Stimulated activated CD8-positive, alpha-beta memory T cell treated with anti-CD3 and anti-CD28 coated beads, Interleukin-7, amount 100 ng/mL, for 24 hours (primary cell): ENCODE measurements at regions not wholly inside any gene's neighbourhood (a gene's known extent, or its start where the extent isn't known, plus 50 kb on each side); places are given as distances from the start of the nearest gene placed in this dataset.

Experiments
- DNase-seq: peaks from one replicate; pipeline ENCODE4 v3.0.0-alpha.2; 2020; ENCODE audit warnings: low read depth

DNA sequence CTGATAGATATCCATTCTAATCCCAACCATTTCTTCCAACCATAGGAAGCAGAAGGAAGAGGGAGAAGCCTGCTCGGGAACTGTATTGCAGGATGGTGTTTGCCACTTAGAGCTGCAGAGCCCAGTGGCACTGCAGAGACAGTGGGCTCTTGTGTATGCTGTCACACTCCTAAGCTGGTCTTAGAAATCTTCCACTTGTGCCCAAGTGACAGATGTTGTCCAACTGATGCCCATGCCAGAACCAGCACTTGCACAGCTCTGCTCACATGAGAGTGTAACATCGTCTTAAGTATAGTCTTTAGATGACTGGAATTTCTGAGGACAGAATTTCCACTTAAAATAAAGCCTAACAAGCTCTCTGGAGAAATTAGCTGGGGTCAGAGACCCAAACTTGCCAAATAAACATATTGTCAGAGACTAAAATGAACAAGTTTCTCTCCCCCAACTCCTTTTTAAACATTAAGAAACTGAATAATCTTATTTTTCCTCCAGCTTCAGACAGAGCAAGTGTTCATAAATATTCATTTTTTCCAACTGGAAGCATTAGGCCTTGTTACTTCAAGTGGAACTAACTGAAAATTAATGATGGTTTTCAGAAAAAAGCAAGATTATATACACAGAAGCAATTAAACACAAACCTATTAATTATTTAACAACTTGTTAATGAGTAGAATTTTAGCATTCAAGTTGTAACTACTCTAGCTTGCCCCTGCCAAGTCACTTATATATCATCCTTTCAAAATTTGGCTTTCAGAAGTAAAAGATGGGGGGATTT lies 577.3 kb downstream of the AJAP1 start:
- no peak for DNase-seq

GRCh38 chr1:5227114-5227513 lies 572.7 kb downstream of the AJAP1 start:
- no peak for DNase-seq

DNA sequence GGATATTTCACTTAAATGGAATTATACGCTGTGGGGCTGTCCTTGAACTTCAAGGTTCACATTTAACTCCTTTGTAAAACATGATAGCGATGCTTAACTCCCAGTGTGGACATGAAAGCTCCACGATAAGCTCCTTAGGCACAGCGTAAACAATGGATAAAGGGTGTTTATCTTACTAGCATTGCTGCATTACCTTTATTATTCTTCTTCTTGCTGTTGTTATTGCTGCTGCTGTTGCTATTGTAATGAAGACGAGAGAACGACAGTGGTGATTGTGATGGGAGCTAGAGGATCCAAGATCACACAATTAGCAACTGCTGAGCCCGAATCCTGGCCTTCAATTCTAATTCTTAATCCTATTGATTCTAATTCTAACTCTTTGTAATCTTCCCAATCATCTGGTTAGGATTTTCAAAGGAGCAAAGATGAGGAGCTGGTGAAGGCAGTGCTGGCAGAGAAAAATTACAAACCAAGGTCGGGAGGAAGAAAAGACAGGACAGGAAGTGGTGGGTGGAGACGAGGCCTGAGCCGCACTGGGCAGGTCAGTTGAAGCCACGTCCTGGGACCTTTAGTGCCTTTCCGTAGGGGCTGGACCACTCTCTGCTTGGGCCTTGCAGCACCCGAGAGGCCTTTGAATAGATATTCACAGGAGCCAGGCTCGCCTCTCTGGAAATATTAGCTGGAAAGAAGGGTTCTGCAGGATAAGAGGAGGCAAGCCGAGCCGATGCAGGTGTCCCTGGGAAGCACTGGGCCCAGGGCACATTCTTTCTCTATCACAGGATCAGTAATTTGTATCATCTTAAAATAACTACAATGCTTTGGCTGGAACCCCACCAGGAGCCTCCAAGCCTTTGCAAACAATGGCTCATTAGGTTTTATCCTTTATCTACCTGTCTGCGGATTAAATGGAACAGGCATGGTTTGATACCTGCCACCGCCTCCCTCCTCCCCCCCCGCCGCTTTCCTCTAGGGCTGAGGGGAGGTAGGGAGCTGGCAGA lies 571.6 kb downstream of the AJAP1 start:
- DNase-seq: no peak

DNA sequence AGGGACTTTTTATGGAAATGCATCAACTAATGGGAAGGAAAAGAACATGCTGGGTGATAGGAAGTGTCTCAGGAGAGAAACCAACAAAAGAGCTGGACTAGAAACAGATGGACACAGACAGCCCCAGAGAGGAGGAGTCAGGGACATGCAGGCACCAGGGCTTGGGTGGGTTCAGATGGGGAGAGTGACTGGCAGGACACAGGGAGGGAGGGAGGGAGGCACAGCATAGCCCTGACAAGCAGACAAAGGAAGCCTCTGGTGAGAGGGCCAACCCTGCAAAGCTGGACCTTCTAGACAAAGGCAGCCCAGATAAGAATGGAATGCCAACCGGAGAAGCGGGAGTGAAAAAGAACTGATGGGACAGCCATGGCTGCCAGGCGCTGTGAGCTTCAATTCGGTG lies 568.8 kb downstream of the AJAP1 start:
- DNase-seq: no peak

DNA sequence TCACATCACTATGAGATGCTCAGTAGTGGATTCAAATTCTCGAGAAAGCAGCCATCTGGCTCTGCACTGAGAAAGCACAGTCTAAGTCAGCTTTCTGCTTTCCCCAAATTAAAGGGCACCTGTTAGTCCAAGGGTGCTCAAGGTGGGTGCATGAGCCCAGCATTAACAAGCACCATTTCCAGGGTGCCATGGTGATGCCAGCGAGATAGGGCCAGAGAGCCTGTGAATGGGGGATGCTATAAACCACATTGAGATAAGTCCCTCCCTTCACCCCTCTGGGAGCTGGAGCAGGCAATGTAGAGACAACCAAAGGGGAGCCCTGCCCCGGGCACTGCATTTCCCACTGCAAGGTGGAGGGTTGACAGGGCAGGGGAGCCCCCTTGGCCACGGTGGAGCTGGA lies 568.2 kb downstream of the AJAP1 start:
- DNase-seq: no peak

- no peak for DNase-seq
These were observed 567.0 kb downstream of the AJAP1 start for GRCh38 chr1:5221451-5221850.

GRCh38 chr1:5220821-5221220 lies 566.4 kb downstream of the AJAP1 start:
- DNase-seq: no peak

- DNase-seq: no peak
These were observed 566.0 kb downstream of the AJAP1 start for GRCh38 chr1:5220421-5220820.

GRCh38 chr1:5200006-5200405 lies 545.6 kb downstream of the AJAP1 start:
- no peak for DNase-seq

GRCh38 chr1:5198328-5198727 lies 543.9 kb downstream of the AJAP1 start:
- no peak for DNase-seq

- no peak for DNase-seq
These were observed 537.1 kb downstream of the AJAP1 start for GRCh38 chr1:5191470-5191869.

DNA sequence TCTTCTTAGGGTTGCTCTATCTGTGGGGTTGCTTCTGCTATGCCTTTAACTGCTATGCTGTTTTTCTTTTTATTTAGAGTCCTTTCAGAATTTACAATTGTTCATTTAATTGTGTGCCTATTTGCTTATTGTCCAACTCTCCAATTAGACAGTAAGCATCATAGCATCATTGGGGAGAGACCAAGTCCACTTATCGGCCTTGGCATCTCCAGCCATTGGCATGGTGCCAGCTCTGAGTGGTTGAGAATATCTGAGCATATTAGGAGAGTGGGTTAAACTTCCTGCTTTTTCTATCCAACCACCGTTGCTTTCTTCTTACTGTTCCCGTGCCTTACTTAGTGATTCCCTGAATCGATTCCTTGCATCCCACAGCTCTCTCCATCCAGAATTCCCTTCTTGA lies 535.0 kb downstream of the AJAP1 start:
- no peak for DNase-seq

DNA sequence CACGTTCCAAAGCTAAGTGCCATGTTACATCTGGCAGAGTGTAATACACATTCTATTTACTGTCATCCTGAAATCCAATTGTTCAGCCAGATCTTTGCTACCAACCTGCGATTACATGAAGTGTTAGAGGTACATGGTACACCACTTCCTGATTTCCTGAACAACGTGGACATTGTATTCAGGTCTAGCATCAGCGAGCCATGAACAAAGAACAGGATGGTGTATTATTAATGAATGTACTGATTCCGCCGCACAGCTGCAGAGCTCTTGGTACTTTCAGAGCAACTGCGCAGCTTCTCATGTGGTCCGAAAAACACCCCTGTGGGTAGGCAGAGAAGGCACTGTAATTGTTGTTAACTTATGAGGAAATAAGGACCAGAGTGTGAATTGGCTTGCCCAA lies 511.4 kb downstream of the AJAP1 start:
- no peak for DNase-seq

- DNase-seq: no peak
These were observed 509.7 kb downstream of the AJAP1 start for GRCh38 chr1:5164158-5164557.

- no peak for DNase-seq
These were observed 507.0 kb downstream of the AJAP1 start for GRCh38 chr1:5161372-5161771.

DNA sequence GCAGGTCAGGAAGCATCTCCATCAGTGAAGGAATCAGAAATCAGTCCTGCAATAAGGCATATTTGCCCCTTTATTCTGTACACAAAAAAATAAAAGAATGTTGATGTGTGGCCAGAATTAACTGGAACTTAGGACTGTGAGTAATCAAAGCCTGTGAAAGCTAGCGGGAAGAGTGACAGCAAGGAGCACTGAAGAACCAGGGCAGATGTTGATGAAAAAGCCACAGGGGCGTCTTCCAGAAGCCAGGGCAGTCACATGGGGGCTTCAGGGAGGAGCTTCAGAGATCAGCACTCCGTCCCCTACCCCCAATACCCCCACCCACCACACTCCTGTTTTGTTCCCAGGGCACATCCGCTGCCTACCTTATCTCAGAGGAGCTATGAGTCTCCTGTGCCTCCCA lies 502.8 kb downstream of the AJAP1 start:
- DNase-seq: no peak

- no peak for DNase-seq
These were observed 502.2 kb downstream of the AJAP1 start for GRCh38 chr1:5156416-5157120.

GRCh38 chr1:5151511-5151910 lies 497.1 kb downstream of the AJAP1 start:
- DNase-seq: no peak

GRCh38 chr1:5150191-5150590 lies 495.8 kb downstream of the AJAP1 start:
- no peak for DNase-seq

GRCh38 chr1:5147806-5148205 lies 493.4 kb downstream of the AJAP1 start:
- DNase-seq: no peak

DNA sequence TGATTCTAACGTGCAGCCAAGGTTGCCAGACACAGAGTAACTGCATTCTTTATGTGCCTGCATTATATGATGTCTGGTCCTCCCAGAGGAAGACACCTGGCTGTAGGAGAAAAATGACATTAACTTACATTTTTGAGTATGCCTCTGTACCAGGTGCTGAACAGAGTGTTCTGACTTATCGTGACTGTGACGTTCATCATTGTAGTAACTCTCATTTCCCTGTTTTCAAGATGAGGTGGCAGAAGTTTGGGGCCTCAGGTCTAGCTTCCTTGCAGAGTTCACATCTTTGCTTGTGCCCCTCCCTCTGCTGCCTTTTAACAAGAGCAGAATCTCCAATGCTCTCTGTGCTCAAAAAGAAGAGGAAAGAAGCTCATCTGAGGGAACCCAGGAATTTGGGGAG lies 488.0 kb downstream of the AJAP1 start:
- DNase-seq: no peak

DNA sequence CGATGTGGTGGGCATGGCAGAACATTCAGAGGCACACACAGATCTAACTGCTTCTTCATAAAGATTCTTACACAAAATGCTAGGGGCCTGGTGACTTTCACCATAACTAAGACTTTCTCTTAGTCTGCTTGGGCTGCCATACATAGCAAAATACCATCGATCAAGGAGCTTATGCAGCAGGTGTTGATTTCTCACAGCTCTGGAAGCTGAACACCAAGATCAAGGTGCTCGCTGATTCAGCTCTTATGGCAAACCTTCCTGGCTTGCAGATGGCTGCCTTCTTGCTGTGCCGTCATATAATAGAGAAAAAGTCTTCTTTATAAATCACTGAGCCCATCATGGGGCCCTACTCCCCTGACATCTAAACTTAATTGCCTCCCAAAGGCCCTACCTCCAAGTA lies 487.3 kb downstream of the AJAP1 start:
- DNase-seq: no peak

DNA sequence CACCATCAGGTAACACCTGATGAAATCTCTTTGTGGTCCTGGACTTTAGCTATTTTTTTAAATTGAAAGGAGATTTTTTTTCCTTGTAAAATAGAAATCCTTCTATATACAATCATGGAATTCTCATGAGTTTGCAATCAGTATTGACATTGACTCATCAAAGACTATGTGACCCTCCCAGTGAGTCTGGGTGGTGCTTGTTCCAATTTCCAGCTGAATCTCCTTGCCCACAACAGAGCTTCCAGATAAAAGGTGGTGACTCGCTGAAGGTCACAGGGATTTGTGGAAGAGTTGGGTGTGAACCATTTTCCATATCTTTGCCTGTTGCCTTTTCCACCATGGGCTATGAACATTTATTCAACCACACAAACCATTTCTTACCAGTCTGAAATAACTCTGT lies 486.6 kb downstream of the AJAP1 start:
- no peak for DNase-seq
